NCI-H1105 (cell line): ENCODE measurements at regions not wholly inside any gene's neighbourhood (a gene's known extent, or its start where the extent isn't known, plus 50 kb on each side); places are given as distances from the start of the nearest gene placed in this dataset.

ENCODE experiments used
- DNase-seq: peaks from one replicate; lab custom pipeline; 2025; lab: John Stamatoyannopoulos, UW

DNA sequence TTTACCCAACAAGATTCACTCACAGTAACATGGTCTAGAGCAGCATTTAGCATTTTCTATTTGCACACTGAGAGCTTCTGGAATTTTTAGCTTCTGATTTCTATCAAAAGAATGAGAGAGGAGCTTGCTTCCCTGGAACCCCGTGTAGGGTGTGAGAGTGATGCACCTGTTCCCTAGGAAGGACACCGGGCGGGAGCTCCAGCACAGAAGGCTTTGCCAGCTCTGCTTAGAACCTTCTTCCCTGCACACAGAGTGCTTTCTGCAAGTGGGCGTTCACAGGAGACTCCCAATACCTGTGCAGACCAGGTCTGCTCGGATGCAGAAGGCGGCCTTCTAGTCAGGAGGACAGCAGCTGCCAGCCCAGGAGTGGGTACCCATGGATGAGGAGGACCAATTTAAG is 217.3 kb downstream of the TBXT start:
- DNase-seq, result no peak

DNA sequence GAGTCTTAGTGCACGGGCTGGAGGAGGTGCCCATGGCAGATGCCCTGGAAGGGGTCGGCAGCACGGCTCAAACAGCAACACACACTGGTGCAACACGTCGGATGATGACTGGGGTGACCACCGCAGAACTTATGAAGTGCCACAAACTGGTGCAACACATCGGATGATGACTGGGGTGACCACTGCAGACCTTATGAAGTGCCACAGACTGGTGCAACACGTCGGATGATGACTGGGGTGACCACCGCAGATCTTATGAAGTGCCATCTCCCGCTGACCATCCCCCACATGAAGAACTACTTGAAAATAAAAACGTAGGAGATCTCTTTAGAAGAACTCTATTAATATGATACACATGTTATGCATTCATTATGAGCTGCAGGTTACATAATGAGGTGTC is 218.3 kb downstream of the TBXT start:
- DNase-seq, result no peak

DNA sequence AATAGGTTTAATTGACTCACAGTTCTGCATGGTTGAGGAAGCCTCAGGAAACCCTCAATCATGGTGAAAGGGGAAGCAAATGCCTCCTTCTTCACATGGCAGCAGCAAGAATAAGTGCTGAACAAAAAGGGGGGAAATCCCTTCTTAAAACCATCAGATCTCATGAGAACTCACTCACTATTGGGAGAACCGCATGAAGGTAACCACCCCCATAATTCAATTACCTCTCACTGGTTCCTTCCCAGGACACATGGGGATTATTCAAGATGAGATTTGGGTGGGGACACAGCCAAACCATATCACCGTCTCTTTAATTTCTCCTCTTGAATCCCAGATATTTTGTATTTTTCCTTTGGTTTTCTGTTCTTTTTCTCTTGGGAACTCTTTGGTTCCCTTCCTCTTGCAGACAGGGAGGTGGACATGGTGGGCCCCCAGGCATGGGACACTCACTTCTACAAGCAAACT is 223.6 kb downstream of the TBXT start:
- DNase-seq, result no peak

DNA sequence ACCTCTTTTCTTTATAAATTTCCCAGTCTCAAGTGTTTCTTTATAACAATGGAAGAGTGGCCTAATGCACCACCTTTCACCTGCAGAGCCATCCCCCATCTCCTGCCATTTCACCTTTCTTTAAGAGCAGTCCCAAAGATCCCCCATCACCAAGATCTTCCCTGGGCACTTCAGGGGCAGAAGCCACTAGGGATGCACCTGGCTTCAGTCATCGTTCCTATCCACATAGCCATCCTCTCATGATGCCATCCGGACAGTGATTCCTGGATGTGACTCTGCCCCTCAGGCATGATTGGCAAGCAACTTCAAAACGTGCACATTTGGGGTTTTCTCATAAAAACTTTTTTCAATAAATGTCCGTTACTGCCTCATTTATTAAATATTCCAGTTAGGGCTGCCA is 225.9 kb downstream of the TBXT start:
- no peak for DNase-seq

DNA sequence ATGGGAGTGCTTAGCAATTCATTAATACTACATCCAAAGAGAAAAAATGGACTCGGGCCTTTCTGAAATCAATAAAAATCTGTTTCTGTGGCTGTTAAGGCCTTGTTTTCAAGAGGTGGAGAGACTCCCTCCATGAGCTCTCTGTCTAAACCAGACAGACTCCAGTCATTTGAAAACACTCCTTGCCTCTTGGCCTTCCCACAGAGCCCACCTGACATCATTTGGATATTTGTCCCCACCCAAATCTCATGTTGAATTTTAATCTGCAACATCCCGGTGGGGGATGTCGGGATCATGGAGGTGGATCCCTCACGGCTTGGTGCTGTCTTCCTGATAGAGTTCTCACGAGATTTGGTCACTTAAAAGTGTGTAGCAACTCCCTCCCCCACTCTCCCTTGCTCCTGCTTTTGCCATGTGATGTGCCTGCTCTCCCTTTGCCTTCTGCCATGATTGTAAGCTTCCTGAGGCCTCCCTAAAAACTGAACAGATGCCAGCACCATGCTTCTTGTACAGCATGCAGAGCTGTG is 226.3 kb downstream of the TBXT start:
- no peak for DNase-seq

DNA sequence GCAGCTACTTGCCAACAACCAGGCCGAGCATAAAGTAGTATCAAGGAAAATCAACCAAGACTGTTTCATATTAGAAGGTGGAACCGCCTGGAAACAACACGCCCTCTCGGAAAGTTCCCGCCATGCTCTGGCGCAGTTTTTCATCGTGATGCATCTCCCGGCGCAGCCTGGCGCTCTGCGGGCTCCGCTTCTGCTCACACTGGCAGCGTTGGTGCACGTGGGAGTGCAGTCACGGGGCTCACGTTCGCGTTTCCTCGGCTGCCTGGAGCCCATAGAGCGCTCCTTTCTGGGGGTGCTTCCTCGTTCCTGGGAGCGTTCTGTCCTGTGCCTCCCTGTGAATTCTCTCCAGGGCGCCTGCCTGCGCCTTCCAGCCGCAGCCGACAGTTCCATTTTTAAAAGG is 227.3 kb downstream of the TBXT start:
- DNase-seq, result no peak

DNA sequence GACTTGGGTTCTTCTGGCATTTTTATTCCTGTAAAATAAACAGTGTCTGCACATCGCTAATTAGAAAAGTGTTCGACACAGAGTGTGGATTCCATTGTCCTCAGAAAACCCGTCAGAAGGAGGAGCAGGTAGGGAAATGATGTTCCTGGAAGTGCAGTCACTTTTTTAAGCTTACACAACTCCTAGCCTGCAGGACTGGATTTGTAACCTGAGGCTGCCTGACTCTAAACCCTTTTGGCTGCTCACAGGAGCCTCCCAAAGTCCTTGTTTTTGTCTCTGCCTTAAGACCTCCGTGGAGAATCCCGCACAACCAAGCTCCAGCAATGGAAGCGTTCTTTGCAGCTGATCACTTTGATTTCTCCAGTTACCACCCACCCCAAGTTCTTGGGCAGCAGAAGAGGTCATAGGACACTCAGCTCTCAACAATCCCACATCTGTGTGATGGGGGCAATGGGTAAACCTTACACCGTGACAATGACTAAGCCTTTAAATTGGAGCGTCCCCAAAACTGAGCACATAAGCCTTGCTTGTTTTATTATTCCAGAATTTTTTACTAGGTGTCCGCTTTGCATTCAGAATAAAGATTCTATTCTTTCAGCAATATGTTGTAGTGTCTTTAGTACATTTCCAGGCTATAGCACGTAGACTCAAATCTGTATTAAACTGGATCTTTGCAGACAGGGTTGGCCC is 227.9 kb downstream of the TBXT start:
- no peak for DNase-seq

DNA sequence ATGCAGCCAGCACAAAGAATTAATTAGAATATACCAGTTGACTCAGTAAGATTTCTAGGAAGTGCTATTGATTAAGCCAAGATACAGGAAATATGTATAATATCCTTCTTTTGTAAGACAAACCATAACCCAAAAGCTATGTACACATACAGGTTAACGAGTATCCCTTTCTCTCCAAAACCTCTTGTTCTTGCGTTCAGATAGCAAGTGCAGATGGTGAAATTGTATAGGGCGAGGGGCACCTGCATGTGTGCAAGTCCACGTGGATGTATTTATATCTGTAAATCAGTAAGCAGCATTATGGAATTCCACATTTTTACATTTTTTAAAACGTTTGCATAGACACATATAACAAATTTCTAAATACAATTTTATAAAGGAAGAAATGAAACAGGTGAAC is 228.6 kb downstream of the TBXT start:
- no peak for DNase-seq

DNA sequence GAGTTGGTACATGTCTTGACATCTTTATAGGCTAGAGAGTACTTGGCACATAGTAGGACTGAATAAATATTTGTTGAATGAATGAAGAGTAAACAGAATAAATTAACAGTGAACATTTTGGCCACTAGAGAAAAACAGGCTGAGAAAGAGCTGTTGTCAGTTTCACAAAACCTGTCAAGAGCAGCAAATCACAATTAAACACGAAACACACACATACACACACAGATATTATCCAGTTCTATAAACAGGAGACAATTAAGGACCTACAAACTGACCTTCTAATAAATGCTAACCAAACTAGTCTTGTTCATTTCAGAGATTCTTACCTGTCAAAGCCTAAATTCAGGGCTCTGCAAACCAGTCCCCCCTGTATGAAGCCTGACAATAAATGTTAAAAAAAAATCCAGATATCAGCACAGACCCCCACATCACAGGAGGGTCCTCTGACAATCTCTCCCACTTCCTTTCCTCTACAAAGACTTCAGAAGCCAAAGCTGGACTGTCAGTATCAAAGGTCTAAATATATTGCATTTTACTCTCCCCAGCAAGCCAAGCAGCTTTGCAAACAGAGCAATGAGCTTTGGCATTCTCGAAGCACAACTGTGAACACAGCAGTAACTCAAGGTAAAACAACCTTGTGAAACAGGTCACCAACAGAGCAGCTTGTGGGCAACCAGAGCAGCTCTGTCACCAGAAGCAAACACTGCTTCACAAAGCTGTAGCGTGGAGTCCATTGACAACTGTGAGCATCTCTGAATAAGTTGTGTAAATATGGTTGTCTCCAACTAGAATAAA is 229.9 kb downstream of the TBXT start:
- DNase-seq, result no peak

DNA sequence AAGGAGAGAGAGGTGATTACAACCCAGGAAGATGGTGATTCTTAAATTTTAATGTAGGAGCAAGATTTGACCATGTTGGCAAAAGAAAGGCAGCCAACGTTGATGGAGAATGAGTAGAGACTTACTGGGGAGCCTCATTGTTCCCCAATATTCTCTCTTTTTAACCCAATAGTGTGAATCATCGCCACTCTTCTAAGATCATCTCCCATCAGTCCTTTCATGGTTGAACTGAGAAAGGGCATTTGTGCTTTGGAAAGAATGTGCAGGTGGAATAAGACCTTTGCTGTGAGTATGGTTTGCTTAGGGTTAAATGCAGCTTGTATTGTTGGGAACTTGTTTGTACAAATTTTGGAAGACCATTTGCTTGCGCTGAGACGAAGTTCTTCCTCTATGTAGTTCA is 231.0 kb downstream of the TBXT start:
- DNase-seq, result no peak

DNA sequence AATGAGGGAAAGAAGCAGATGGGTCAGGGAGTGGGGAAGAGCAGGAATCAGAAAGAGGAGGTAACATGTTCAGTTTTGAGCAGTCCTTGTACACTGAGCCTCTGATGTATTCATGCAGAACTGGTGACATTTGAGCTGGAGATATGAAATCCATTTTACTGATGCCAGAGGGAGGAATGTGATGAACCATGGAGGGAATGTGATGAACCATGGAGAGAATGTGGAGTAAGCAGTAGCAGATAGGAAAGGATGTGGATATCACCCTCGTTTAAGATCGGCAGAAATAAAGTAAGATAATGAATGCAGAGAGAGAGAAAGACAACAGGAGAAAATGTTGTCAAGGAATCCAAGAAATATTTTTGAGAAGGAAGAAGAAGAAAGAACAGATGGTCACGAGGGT is 231.6 kb downstream of the TBXT start:
- no peak for DNase-seq

DNA sequence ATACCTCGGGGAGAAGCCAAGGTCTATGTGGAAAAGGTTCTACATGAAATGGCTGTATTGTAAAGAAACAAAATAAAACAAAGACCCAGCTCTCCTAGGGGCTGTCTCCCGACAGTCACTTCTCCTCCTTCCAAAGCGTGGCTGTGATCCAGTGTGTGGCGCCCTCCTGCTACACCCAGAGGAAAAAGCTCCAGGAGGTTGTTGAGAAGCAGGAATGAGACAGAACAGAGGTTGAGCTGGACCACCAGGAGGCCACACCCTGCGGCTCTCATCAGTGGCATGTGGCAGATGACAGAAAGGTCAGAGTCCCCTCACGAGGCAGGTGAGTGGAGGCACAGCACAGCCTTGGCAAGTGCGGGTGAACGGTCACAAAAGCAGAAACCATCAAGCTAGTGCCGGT is 236.0 kb downstream of the TBXT start:
- DNase-seq, result no peak

DNA sequence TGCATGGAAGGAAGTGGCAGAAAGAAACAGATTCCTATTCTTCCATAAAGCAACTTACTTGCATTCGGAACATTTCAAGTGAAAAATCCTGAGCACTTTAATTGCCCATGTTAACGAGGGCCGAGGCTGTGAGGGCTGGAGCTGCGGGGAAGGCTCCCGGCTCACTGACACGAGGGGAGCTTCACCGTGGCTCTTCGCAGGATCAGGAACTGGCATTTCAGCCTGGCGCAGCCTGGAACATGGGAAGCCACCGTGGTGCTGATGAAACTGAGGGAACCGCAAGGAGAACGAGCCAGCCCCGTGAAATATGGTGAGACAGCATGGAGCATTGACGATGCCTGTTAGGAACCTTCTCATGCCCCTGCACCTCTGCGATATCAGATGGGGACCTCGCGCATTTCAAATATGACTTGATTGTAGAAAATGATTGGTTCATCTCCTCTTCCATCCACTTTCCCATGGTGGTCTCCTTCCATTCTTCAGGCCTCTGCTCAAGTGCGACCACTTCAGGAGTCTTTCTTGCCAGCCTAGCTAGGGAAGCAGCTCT is 236.9 kb downstream of the TBXT start:
- no peak for DNase-seq

DNA sequence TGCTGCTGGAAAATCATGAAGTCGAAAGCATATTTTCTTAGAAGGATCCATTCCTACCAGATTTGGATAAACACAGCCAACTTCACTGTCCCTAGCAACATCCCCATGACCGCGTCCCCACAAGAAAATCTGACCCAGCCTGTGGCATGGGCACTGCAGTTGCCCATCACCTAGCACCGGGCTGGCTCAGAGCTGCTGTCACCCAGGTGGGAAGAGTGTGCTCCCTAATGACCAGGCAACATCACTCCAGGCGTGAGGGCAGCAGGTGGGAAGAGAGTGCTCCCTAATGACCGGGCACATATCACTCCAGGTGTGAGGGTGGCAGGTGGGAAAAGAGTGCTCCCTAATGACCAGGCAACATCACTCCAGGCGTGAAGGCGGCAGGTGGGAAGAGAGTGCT is 238.0 kb downstream of the TBXT start:
- DNase-seq, result no peak

DNA sequence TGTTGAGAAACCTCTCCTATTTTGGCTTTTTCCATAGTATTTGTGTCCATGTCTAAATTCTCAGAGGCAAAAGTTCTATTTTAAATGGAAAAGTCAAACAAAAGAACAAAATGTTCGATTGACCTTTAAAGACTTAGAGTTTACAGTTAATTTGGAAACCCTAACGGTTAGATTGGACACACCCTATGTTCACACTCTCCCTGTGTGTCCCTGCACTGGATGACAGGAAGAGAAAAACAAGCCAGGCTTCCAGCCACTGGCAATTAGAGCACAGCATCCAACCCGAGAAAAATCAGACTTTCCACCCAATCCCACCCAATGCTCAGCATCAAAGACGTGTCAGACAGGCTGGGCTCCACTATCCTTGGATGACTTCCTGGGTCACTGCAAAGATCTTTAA is 241.3 kb downstream of the TBXT start:
- no peak for DNase-seq

DNA sequence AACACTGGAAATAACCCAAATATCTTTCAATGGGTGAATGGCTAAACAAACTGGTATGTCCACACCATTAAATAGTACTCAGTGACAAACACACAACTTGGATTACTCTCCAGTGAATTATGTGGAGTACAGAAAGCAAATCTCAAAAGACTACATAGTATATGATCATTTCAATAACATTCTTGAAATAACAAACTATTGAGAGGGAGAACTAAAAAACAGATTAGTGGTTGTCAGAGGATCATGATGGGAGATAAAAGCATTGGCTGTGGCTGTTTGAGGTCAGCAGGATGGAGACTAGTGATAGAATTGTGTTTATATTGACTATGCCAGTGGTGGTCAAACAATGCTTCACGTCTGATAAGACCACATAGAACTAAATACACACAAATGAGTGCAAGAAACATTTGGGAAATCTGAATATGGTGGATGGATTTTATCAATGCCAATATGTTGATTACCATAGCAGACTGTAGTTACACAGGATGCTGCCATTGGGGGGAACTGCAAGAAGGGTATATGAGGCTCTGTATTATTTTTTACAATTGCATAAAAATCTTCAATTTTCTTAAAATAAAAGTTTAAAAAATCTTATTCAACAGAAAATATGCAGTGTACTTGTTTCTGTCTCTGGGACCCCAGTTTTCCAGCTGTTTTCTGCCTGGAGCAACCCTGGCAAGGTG is 242.0 kb downstream of the TBXT start:
- DNase-seq, result no peak

DNA sequence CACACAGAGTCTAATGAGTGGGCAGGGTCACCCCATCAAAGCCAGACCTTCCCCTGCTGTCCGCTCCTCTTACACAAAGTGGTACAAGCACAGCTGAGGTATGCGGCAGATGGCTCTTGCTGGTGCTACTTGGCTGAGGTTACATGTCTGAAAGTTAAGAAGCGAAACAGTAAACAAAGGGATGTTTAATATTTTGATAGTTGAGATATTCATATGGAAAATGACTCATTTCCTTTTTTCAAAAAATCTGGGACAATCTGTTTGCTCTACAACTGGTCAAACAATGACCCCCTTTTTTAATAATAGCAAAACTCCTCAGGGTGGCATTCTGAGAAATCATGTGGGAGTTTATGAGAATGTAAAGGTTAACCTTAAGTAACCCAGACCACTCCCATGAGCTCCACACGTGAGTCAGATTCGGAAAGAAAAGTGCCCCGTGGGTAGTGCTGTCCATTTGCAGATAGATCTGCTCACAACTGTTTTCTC is 245.3 kb downstream of the TBXT start:
- DNase-seq, result no peak

DNA sequence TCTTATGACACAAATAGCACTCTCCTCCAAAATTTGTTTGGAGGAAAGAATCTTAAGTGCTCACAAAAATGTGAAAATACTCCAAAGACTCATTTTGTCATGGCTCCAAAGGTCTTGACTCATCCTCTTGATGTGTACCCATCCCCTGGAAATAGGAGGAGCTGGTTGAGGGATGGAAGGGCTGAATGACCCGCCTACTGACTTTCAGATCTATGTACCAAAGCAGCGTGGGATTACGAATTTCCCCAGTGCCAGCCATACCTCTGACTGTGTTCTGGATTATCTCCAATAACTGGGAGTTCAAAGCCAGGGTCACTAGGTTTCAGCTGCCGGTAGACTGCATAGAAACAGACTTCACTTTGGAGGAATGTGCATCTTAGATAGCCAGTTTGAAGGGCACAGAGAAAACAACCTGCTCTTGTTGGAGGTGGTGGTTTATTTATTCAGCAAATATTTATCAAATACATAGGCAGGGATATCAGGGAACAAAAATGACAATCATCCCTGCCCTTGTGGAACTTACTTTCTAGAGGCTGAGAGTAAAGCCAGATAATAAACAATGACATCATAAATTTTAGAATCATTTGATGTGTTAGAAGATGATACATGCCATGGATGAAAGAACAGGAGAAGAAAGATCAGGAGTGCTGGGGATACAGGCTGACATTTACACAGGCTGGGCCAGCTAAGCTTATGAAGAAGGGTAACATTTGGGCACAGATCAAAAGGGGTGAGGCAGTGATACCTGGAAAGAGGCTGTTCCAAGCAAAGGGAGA is 246.6 kb downstream of the TBXT start:
- no peak for DNase-seq

DNA sequence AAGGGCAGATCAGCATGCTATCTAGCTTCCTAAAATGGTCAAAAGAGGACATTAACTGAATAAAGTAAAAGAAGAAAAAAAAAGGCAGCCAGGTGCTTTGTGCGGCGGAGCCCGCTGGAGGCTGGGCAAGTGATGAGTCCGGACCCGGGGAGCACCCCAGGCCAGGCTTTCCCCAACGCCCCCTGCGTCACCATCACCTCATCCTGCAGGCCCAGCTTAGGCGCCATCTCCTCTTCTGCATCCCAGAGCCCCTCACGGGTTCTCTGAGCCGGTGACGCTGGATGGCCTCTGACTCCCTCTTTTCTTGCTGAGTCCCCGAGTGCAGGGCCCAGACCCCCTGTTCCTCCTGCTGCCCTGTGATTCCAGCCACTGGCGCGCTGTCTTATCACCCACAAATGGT is 250.1 kb downstream of the TBXT start:
- DNase-seq, result no peak

DNA sequence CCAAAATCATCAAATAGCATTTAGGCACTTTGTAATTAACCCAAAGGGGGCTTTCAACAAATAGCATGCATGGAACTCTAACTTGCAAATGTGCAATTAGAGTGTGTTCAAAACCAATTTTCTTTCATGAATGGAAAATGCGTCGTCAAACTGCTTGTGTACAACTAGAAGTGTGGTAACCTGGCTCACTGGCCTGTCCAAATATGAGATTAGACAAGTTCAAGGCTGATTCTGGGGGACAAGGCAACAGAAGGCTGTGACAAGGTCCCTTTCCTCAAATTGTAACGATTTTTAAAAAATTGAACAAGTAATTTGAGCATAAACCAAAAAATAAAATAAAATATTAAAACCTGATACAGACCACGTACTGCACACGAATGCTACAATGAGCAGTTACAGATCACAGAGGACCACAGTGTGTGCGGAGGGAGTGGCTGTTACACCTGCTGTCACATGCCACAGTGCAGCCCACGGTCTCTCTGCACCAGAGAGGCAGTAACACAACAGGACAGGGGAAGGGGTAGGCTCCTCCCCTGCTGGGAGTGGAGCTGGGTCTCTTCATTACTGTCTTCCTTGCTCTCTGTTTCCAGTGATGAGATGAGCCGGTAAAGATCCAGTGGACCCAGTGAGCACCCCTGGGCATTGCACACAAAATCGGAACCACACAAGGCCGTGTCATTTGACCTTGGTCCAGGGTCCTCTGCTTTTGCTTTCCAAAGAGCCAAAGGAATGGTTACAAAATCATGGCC is 252.2 kb upstream of the PDE10A start:
- no peak for DNase-seq
